Suprapubic skin (tissue), 4 donors: ENCODE measurements at regions not wholly inside any gene's neighbourhood (a gene's known extent, or its start where the extent isn't known, plus 50 kb on each side); places are given as distances from the start of the nearest gene placed in this dataset.

Source experiments
- EP300 ChIP-seq: sonication (generic); formaldehyde crosslinking; IDR thresholded peaks from one replicate; pipeline ENCODE4 v1.6.1; 2017; ENCODE audit warnings: antibody characterized with exemption
- POLR2AphosphoS5 ChIP-seq, 3 donors: sonication (generic); formaldehyde crosslinking; IDR thresholded peaks; one replicate each; pipeline ENCODE4 v1.6.1; 2017; ENCODE audit warnings: antibody characterized with exemption in 3 of 3
- TF ChIP-seq, protein P1 (sequence below), 2 donors: fragments of 200-600 bp in 1 of 2; fragments of 450-650 bp in 1 of 2; sonication (generic) in 1 of 2; IDR thresholded peaks; one replicate each; pipeline ENCODE4 v1.5.1; 2016 to 2019; ENCODE audit warnings: antibody characterized with exemption in 2 of 2, mild to moderate bottlenecking in 1 of 2, moderate library complexity in 1 of 2

DNA sequence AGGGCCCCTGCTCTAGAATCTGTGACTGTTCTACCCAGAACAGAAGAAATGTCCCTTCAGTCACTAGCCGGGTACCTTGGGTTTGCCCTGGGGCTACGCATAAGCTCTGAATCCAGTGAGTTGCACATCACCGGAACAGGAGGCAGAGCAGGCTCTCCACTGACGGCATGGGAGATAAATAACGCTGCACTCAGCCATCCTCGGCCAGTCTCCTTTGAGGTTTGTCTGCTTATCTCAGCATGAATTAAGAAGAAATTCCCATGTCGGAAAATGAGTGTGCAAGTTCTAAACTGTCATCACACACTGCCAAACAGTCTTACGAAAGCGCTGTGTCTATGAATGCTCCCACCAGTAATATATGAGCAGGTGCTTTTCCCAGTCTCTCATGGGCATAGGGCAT, 90.8 kb downstream of the FAM50B start:
- no peak for TF ChIP-seq POLR2AphosphoS5 (IDR thresholded peaks at IDR 0.05)
- TF ChIP-seq, protein P1, sequence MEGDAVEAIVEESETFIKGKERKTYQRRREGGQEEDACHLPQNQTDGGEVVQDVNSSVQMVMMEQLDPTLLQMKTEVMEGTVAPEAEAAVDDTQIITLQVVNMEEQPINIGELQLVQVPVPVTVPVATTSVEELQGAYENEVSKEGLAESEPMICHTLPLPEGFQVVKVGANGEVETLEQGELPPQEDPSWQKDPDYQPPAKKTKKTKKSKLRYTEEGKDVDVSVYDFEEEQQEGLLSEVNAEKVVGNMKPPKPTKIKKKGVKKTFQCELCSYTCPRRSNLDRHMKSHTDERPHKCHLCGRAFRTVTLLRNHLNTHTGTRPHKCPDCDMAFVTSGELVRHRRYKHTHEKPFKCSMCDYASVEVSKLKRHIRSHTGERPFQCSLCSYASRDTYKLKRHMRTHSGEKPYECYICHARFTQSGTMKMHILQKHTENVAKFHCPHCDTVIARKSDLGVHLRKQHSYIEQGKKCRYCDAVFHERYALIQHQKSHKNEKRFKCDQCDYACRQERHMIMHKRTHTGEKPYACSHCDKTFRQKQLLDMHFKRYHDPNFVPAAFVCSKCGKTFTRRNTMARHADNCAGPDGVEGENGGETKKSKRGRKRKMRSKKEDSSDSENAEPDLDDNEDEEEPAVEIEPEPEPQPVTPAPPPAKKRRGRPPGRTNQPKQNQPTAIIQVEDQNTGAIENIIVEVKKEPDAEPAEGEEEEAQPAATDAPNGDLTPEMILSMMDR (IDR thresholded peaks at IDR 0.05) = no peak
- TF ChIP-seq EP300 = no peak
